GM23338 (cell line): ENCODE measurements at regions not wholly inside any gene's neighbourhood (a gene's known extent, or its start where the extent isn't known, plus 50 kb on each side); places are given as distances from the start of the nearest gene placed in this dataset.

ENCODE experiments used
- ATAC-seq: fragments of 200-7000 bp; cut with Tn5 transposase; 3 replicates; pipeline ENCODE4 v1.9.1; 2020
- DNase-seq: peaks from one replicate; pipeline ENCODE4 v3.0.0-alpha.2; 2015; ENCODE audit warnings: low spot score
- H2AFZ ChIP-seq: fragments of 200-600 bp; sonication (generic); 2 replicates; pipeline ENCODE4 v1.8.0; 2016; ENCODE audit warnings: antibody characterized with exemption, mild to moderate bottlenecking, moderate library complexity
- H3F3A ChIP-seq: fragments of 200-600 bp; sonication (generic); replicated peaks from 2 replicates; pipeline ENCODE4 v1.8.0; 2017; ENCODE audit warnings: antibody characterized with exemption, mixed run types, low read depth
- H3K27ac ChIP-seq: fragments of 200-600 bp; sonication (generic); 2 replicates; pipeline ENCODE4 v1.6.1; 2016; ENCODE audit warnings: low read depth
- H3K27me3 ChIP-seq: fragments of 200-600 bp; sonication (generic); 2 replicates; pipeline ENCODE4 v1.8.0; 2016; ENCODE audit warnings: mild to moderate bottlenecking, mixed run types, moderate library complexity; ENCODE audit not compliant: insufficient read depth
- H3K36me3 ChIP-seq: fragments of 200-600 bp; sonication (generic); 2 replicates; pipeline ENCODE4 v1.8.0; 2016; ENCODE audit warnings: mild to moderate bottlenecking; ENCODE audit not compliant: insufficient read depth
- H3K4me1 ChIP-seq: fragments of 200-600 bp; sonication (generic); 2 replicates; pipeline ENCODE4 v1.8.0; 2016; ENCODE audit warnings: mild to moderate bottlenecking, moderate library complexity; ENCODE audit not compliant: insufficient read depth
- H3K4me2 ChIP-seq: fragments of 200-600 bp; sonication (generic); 2 replicates; pipeline ENCODE4 v1.7.1; 2017; ENCODE audit warnings: mixed run types
- H3K4me3 ChIP-seq: fragments of 200-600 bp; sonication (generic); 2 replicates; pipeline ENCODE4 v1.6.1; 2016; ENCODE audit warnings: mixed run types
- H3K79me2 ChIP-seq: fragments of 200-600 bp; sonication (generic); replicated peaks from 2 replicates; pipeline ENCODE4 v1.8.0; 2017; ENCODE audit warnings: mild to moderate bottlenecking; ENCODE audit not compliant: insufficient read depth
- H3K9me2 ChIP-seq: fragments of 200-600 bp; sonication (generic); 2 replicates; pipeline ENCODE4 v1.8.0; 2017; ENCODE audit not compliant: insufficient read depth
- H4K20me1 ChIP-seq: fragments of 200-600 bp; sonication (generic); replicated peaks from 2 replicates; pipeline ENCODE4 v1.8.0; 2017; ENCODE audit warnings: mild to moderate bottlenecking; ENCODE audit not compliant: insufficient read depth
- H3K27ac Mint-ChIP-seq: 2 replicates; pipeline ENCODE4 v1.8.0; 2020; ENCODE audit warnings: inconsistent platforms, mild to moderate bottlenecking, moderate library complexity, mixed read lengths
- H3K27me3 Mint-ChIP-seq: 3 replicates; pipeline ENCODE4 v1.8.0; 2022; ENCODE audit warnings: low read depth, mild to moderate bottlenecking, moderate library complexity, mixed read lengths, inconsistent platforms; ENCODE audit not compliant: insufficient read depth, poor library complexity
- H3K36me3 Mint-ChIP-seq: 3 replicates; pipeline ENCODE4 v1.8.0; 2021; ENCODE audit warnings: low read depth, mild to moderate bottlenecking, inconsistent platforms, moderate library complexity, mixed read lengths
- H3K4me1 Mint-ChIP-seq: 3 replicates; pipeline ENCODE4 v1.8.0; 2020; ENCODE audit warnings: mild to moderate bottlenecking, inconsistent platforms, mixed read lengths
- H3K4me3 Mint-ChIP-seq: 3 replicates; pipeline ENCODE4 v1.8.0; 2021; ENCODE audit warnings: moderate library complexity, mild to moderate bottlenecking, inconsistent platforms, mixed read lengths
- H3K9me3 Mint-ChIP-seq: 3 replicates; pipeline ENCODE4 v1.8.0; 2020; ENCODE audit warnings: moderate library complexity, mild to moderate bottlenecking, inconsistent platforms, mixed read lengths
- CREB1 ChIP-seq: fragments of 250-450 bp; sonication (Bioruptor Pico); IDR thresholded peaks from 2 replicates; pipeline ENCODE4 v1.5.0; 2020; ENCODE audit warnings: low read depth, mild to moderate bottlenecking, moderate library complexity
- EZH2 ChIP-seq: fragments of 200-600 bp; sonication (generic); IDR thresholded peaks from one replicate; pipeline ENCODE4 v1.8.0; 2017; ENCODE audit warnings: antibody characterized with exemption, mild to moderate bottlenecking, low read depth; ENCODE audit not compliant: unreplicated experiment
- EZH2phosphoT487 ChIP-seq: fragments of 200-600 bp; sonication (generic); IDR thresholded peaks from one replicate; pipeline ENCODE4 v1.8.1; 2018; ENCODE audit warnings: antibody characterized with exemption; ENCODE audit not compliant: unreplicated experiment
- JUNB ChIP-seq: IDR thresholded peaks from one replicate; pipeline ENCODE4 v1.6.1; 2016; ENCODE audit warnings: antibody characterized with exemption; ENCODE audit not compliant: unreplicated experiment
- NANOG ChIP-seq: IDR thresholded peaks from 2 replicates; pipeline ENCODE4 v1.6.1; 2016; ENCODE audit warnings: antibody characterized with exemption, borderline replicate concordance
- POLR2AphosphoS5 ChIP-seq: IDR thresholded peaks from 2 replicates; pipeline ENCODE4 v1.6.1; 2016; ENCODE audit warnings: antibody characterized with exemption, low read depth
- STAT1 ChIP-seq: IDR thresholded peaks from one replicate; pipeline ENCODE4 v1.6.1; 2016; ENCODE audit warnings: antibody characterized with exemption; ENCODE audit not compliant: unreplicated experiment
- ZNF331 ChIP-seq: fragments of 250-450 bp; sonication (Bioruptor Pico); IDR thresholded peaks from 2 replicates; pipeline ENCODE4 v1.5.0; 2020; ENCODE audit warnings: low read depth, mild to moderate bottlenecking, moderate library complexity
- TF ChIP-seq, protein P1 (sequence below): IDR thresholded peaks from 2 replicates; pipeline ENCODE4 v1.6.1; 2016; ENCODE audit warnings: antibody characterized with exemption
- TF ChIP-seq, protein P2 (sequence below): IDR thresholded peaks from one replicate; pipeline ENCODE4 v1.6.1; 2018; ENCODE audit warnings: antibody characterized with exemption; ENCODE audit not compliant: unreplicated experiment
- TF ChIP-seq, protein P3 (sequence below): fragments of 250-450 bp; sonication (Bioruptor Pico); IDR thresholded peaks from 2 replicates; pipeline ENCODE4 v1.5.0; 2020; ENCODE audit warnings: mild to moderate bottlenecking, moderate library complexity

DNA sequence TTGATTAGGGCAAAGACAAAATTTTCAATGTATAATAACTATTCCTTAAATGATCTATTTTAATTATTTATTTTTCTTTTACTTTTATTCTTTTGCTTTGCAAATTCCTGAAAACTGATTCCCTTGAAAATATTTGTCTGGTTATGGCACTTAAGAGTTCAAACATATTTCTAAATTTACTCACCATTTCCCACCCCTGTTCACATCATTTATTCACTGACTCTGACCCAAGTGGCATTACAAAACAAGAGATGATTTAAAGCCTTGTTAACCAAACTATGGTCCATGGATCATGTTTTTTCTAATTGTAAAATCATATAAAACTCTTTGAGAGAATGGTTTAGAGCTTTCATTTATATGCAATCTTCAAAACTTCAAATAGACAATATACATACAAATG lies 1256.1 kb upstream of the LRRN3 start:
- TF ChIP-seq, protein P1, sequence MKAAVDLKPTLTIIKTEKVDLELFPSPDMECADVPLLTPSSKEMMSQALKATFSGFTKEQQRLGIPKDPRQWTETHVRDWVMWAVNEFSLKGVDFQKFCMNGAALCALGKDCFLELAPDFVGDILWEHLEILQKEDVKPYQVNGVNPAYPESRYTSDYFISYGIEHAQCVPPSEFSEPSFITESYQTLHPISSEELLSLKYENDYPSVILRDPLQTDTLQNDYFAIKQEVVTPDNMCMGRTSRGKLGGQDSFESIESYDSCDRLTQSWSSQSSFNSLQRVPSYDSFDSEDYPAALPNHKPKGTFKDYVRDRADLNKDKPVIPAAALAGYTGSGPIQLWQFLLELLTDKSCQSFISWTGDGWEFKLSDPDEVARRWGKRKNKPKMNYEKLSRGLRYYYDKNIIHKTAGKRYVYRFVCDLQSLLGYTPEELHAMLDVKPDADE, result no peak
- no peaks in the 10 kb centered on the region for H3K79me2 ChIP-seq
- H3K4me2 ChIP-seq, result no peak overlapping the region
- H3K27ac Mint-ChIP-seq, result no peak overlapping the region
- no peaks in the 10 kb centered on the region for H3K36me3 ChIP-seq
- H3K27me3 Mint-ChIP-seq, result peaks cover 4% of the 10 kb centered on the region
- H3K4me1 ChIP-seq, result no peaks in the 10 kb centered on the region
- H3F3A ChIP-seq, result no peaks in the 10 kb centered on the region
- no peaks in the 10 kb centered on the region for H4K20me1 ChIP-seq
- H3K4me1 Mint-ChIP-seq, result no peaks in the 10 kb centered on the region
- no peaks in the 10 kb centered on the region; the same call in 2 of the 3 replicates for H3K36me3 Mint-ChIP-seq
- no peaks in the 10 kb centered on the region for H3K9me2 ChIP-seq
- no peak overlapping the region for H2AFZ ChIP-seq
- H3K27ac ChIP-seq, result no peak overlapping the region
- no peaks in the 10 kb centered on the region for H3K27me3 ChIP-seq
- no peak for DNase-seq
- H3K9me3 Mint-ChIP-seq, result no peaks in the 10 kb centered on the region
- no peak for ATAC-seq
- no peak overlapping the region for H3K4me3 Mint-ChIP-seq
- no peak overlapping the region for H3K4me3 ChIP-seq

DNA sequence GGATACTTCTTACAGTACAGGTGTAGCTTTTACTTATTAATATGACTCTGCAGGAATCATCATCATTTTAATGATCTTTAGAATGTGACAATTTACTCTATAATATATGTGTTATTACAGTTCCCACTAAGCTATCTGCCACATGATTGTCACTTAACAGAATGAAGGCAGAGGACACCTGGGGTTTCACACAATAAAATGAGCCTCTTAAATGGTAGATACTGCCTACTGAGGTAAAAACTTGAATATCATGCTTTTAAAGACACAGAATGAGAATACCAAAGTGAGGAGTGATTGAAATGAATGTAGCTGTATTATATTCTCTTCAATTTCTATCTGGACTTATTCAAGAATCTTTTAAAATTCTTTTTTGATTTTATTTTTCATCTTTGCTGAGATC lies 1255.3 kb upstream of the LRRN3 start:
- no peaks in the 10 kb centered on the region for H3K4me1 Mint-ChIP-seq
- peaks cover 4% of the 10 kb centered on the region for H3K27me3 Mint-ChIP-seq
- Histone ChIP-seq H3K9me2 (no peaks in the 10 kb centered on the region), H3K27ac (no peak overlapping the region), H3F3A (no peaks in the 10 kb centered on the region), H3K4me2 (no peak overlapping the region), H3K4me1 (no peaks in the 10 kb centered on the region), H3K4me3 (no peak overlapping the region), H2AFZ (no peak overlapping the region), H4K20me1 (no peaks in the 10 kb centered on the region), H3K27me3 (no peaks in the 10 kb centered on the region), H3K79me2 (no peaks in the 10 kb centered on the region), H3K36me3 (no peaks in the 10 kb centered on the region)
- H3K27ac Mint-ChIP-seq, result no peak overlapping the region
- no peak overlapping the region for H3K4me3 Mint-ChIP-seq
- no peaks in the 10 kb centered on the region; the same call in 2 of the 3 replicates for H3K36me3 Mint-ChIP-seq
- no peak for ATAC-seq
- DNase-seq, result no peak
- no peaks in the 10 kb centered on the region for H3K9me3 Mint-ChIP-seq
- TF ChIP-seq JUNB (no peak), CREB1 (CRISPR knock-in tag) (no peak), EZH2phosphoT487 (no peak), ZNF331 (CRISPR knock-in tag) (no peak), STAT1 (no peak), EZH2 (no peak), POLR2AphosphoS5 (no peak), NANOG (no peak)
- TF ChIP-seq, protein P1, result no peak
- TF ChIP-seq, protein P2, sequence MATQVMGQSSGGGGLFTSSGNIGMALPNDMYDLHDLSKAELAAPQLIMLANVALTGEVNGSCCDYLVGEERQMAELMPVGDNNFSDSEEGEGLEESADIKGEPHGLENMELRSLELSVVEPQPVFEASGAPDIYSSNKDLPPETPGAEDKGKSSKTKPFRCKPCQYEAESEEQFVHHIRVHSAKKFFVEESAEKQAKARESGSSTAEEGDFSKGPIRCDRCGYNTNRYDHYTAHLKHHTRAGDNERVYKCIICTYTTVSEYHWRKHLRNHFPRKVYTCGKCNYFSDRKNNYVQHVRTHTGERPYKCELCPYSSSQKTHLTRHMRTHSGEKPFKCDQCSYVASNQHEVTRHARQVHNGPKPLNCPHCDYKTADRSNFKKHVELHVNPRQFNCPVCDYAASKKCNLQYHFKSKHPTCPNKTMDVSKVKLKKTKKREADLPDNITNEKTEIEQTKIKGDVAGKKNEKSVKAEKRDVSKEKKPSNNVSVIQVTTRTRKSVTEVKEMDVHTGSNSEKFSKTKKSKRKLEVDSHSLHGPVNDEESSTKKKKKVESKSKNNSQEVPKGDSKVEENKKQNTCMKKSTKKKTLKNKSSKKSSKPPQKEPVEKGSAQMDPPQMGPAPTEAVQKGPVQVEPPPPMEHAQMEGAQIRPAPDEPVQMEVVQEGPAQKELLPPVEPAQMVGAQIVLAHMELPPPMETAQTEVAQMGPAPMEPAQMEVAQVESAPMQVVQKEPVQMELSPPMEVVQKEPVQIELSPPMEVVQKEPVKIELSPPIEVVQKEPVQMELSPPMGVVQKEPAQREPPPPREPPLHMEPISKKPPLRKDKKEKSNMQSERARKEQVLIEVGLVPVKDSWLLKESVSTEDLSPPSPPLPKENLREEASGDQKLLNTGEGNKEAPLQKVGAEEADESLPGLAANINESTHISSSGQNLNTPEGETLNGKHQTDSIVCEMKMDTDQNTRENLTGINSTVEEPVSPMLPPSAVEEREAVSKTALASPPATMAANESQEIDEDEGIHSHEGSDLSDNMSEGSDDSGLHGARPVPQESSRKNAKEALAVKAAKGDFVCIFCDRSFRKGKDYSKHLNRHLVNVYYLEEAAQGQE, result no peak
- TF ChIP-seq, protein P3, sequence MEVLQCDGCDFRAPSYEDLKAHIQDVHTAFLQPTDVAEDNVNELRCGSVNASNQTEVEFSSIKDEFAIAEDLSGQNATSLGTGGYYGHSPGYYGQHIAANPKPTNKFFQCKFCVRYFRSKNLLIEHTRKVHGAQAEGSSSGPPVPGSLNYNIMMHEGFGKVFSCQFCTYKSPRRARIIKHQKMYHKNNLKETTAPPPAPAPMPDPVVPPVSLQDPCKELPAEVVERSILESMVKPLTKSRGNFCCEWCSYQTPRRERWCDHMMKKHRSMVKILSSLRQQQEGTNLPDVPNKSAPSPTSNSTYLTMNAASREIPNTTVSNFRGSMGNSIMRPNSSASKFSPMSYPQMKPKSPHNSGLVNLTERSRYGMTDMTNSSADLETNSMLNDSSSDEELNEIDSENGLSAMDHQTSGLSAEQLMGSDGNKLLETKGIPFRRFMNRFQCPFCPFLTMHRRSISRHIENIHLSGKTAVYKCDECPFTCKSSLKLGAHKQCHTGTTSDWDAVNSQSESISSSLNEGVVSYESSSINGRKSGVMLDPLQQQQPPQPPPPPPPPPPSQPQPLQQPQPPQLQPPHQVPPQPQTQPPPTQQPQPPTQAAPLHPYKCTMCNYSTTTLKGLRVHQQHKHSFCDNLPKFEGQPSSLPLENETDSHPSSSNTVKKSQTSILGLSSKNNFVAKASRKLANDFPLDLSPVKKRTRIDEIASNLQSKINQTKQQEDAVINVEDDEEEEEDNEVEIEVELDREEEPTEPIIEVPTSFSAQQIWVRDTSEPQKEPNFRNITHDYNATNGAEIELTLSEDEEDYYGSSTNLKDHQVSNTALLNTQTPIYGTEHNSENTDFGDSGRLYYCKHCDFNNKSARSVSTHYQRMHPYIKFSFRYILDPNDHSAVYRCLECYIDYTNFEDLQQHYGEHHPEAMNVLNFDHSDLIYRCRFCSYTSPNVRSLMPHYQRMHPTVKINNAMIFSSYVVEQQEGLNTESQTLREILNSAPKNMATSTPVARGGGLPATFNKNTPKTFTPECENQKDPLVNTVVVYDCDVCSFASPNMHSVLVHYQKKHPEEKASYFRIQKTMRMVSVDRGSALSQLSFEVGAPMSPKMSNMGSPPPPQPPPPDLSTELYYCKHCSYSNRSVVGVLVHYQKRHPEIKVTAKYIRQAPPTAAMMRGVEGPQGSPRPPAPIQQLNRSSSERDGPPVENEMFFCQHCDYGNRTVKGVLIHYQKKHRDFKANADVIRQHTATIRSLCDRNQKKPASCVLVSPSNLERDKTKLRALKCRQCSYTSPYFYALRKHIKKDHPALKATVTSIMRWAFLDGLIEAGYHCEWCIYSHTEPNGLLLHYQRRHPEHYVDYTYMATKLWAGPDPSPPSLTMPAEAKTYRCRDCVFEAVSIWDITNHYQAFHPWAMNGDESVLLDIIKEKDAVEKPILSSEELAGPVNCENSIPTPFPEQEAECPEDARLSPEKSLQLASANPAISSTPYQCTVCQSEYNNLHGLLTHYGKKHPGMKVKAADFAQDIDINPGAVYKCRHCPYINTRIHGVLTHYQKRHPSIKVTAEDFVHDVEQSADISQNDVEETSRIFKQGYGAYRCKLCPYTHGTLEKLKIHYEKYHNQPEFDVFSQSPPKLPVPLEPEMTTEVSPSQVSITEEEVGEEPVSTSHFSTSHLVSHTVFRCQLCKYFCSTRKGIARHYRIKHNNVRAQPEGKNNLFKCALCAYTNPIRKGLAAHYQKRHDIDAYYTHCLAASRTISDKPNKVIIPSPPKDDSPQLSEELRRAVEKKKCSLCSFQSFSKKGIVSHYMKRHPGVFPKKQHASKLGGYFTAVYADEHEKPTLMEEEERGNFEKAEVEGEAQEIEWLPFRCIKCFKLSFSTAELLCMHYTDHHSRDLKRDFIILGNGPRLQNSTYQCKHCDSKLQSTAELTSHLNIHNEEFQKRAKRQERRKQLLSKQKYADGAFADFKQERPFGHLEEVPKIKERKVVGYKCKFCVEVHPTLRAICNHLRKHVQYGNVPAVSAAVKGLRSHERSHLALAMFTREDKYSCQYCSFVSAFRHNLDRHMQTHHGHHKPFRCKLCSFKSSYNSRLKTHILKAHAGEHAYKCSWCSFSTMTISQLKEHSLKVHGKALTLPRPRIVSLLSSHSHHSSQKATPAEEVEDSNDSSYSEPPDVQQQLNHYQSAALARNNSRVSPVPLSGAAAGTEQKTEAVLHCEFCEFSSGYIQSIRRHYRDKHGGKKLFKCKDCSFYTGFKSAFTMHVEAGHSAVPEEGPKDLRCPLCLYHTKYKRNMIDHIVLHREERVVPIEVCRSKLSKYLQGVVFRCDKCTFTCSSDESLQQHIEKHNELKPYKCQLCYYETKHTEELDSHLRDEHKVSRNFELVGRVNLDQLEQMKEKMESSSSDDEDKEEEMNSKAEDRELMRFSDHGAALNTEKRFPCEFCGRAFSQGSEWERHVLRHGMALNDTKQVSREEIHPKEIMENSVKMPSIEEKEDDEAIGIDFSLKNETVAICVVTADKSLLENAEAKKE, result no peak
